Kidney (tissue), 13 donors: ENCODE measurements at regions not wholly inside any gene's neighbourhood (a gene's known extent, or its start where the extent isn't known, plus 50 kb on each side); places are given as distances from the start of the nearest gene placed in this dataset.

ENCODE experiments used
- DNase-seq, 5 donors: peaks; one replicate each; pipeline ENCODE4 v3.0.0-alpha.2; 2013 to 2020
- FAIRE-seq: peaks from 2 replicates; lab custom pipeline; 2012; peaks lifted over from hg19 to GRCh38; lab: Jason Lieb, UNC
- H3K27ac ChIP-seq, 2 donors: one replicate each; pipeline ENCODE4 v1.7.0; 2013; ENCODE audit warnings: low read depth in 2 of 2, low read length in 2 of 2, inconsistent platforms in 1 of 2
- H3K27me3 ChIP-seq: one replicate; pipeline ENCODE4 v1.7.1; 2013; ENCODE audit warnings: low read length, inconsistent platforms; ENCODE audit not compliant: control insufficient read depth, insufficient read depth
- H3K36me3 ChIP-seq, 3 donors: one replicate each; pipeline versions ENCODE4 v1.7.0 to v1.7.1; 2013; ENCODE audit warnings: low read length in 3 of 3, control low read depth in 1 of 3, inconsistent platforms in 1 of 3; ENCODE audit not compliant: insufficient read depth in 3 of 3, control insufficient read depth in 2 of 3
- H3K4me1 ChIP-seq, 3 donors: one replicate each; pipeline versions ENCODE4 v1.7.0 to v1.7.1; 2013; ENCODE audit warnings: low read length in 3 of 3, inconsistent platforms in 1 of 3, low read depth in 1 of 3; ENCODE audit not compliant: control insufficient read depth in 2 of 3, insufficient read depth in 2 of 3
- H3K4me3 ChIP-seq, 3 donors: one replicate each; pipeline versions ENCODE4 v1.7.0 to v1.8.1; 2013; ENCODE audit warnings: low read length in 3 of 3, control low read depth in 1 of 3, inconsistent platforms in 1 of 3
- H3K9ac ChIP-seq, 3 donors: one replicate each; pipeline versions ENCODE4 v1.7.0 to v1.7.1; 2013; ENCODE audit warnings: low read length in 3 of 3, control low read depth in 1 of 3, inconsistent platforms in 1 of 3
- H3K9me3 ChIP-seq, 3 donors: one replicate each; pipeline versions ENCODE4 v1.7.0 to v1.7.1; 2013; ENCODE audit warnings: low read length in 3 of 3, control low read depth in 1 of 3, inconsistent platforms in 1 of 3; ENCODE audit not compliant: control insufficient read depth in 2 of 3, insufficient read depth in 1 of 3
- intact Hi-C: fragments of 100-400 bp; cut with DNase I; formaldehyde crosslinking; loops from one replicate; pipeline ENCODE4 v1.11.1; 2022
- TF ChIP-seq, protein P1 (sequence below): IDR thresholded peaks from 3 replicates; pipeline ENCODE4 v1.5.1; 2012; ENCODE audit warnings: mild to moderate bottlenecking, moderate library complexity, borderline replicate concordance; ENCODE audit not compliant: insufficient read depth; ENCODE audit errors: extremely low read depth
- donor health status: control.
- donor health status: control.
- donor health status: control.
- donor health status: control.
- donor health status: control.
- donor health status: DM: yes; HTN: yes; CAD: no.
- donor health status: Normal renal cell carcinoma (clear cell type).

DNA sequence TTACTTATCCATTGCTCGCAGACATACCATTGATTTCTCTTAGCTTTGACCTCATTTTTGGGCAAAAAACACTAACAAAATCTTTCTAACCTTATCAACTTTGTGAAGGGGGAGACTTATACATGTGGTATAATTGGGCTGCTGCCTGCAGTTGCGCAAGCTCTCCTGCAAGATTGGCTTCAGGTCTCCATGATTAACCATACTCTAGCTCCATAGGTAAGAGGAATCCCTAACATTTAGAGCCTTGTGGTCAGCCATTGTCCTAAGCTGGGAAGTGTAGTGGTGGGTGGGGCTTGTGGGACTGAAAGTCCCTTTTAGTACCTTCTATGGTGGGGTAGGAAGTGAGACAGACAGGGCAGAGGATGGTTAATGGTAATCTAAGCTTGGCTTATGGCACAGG lies 179.6 kb upstream of the THRB start:
- no peak for DNase-seq
- Histone ChIP-seq H3K4me3 (no peak overlapping the region), H3K36me3 (no peaks in the 10 kb centered on the region), H3K27ac (no peak overlapping the region), H3K4me1 (no peaks in the 10 kb centered on the region), H3K9me3 (no peaks in the 10 kb centered on the region), H3K27me3 (no peaks in the 10 kb centered on the region), H3K9ac (no peak overlapping the region)
- intact Hi-C loops: no loop called here
- no peak for FAIRE-seq
- TF ChIP-seq, protein P1, sequence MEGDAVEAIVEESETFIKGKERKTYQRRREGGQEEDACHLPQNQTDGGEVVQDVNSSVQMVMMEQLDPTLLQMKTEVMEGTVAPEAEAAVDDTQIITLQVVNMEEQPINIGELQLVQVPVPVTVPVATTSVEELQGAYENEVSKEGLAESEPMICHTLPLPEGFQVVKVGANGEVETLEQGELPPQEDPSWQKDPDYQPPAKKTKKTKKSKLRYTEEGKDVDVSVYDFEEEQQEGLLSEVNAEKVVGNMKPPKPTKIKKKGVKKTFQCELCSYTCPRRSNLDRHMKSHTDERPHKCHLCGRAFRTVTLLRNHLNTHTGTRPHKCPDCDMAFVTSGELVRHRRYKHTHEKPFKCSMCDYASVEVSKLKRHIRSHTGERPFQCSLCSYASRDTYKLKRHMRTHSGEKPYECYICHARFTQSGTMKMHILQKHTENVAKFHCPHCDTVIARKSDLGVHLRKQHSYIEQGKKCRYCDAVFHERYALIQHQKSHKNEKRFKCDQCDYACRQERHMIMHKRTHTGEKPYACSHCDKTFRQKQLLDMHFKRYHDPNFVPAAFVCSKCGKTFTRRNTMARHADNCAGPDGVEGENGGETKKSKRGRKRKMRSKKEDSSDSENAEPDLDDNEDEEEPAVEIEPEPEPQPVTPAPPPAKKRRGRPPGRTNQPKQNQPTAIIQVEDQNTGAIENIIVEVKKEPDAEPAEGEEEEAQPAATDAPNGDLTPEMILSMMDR: no peak

DNA sequence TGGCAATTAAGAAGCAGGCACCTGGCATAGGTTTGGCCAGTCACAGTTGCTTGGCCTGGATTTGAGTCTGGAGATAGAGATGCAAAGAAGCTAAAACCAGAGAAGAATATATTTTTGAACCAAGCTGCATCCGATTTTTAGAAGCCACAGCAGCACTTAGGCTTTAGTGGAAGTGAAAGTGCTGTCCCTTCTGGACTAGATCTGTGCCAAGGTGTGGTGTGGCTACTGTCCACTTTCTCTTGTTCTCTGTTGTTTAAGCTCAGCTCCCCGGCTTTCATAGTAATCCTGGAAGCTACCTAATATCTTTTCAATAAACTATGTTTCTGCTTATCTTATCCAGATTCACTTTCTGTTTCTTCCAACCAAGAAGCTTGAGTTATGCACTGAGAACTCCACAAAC lies 183.4 kb upstream of the THRB start:
- H3K9me3 ChIP-seq: no peaks in the 10 kb centered on the region
- FAIRE-seq: no peak
- H3K27me3 ChIP-seq: no peaks in the 10 kb centered on the region
- H3K9ac ChIP-seq: no peak overlapping the region
- TF ChIP-seq, protein P1: no peak
- H3K27ac ChIP-seq: no peak overlapping the region
- H3K4me3 ChIP-seq: no peak overlapping the region
- no peak for DNase-seq
- intact Hi-C loops: no loop called here
- no peaks in the 10 kb centered on the region for H3K4me1 ChIP-seq
- no peaks in the 10 kb centered on the region for H3K36me3 ChIP-seq

DNA sequence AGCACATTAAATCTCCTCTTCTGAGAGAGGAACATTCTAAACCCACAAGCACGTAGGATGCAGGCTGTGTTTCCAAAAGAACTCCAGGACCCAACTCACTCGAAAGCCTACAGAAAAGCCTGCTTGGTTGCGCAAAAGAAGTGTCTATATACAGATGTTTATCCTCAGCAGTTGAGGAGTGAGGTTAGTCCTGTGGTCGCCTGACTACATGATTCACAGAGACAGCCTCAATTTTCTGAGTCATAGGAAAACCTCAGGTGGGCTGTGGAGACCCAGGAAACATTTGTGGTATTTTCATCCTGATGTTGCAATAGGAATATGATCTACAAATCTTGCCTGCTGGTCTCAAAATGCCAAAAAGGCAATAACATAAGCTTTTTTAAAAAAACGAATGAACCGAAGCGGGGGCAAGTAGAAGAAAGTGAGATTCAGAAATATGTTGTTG lies 183.8 kb upstream of the THRB start:
- H3K9me3 ChIP-seq: no peaks in the 10 kb centered on the region
- H3K4me1 ChIP-seq: no peaks in the 10 kb centered on the region
- no peaks in the 10 kb centered on the region for H3K36me3 ChIP-seq
- no peak for FAIRE-seq
- H3K4me3 ChIP-seq: no peak overlapping the region
- H3K9ac ChIP-seq: no peak overlapping the region
- intact Hi-C loops: no loop called here
- DNase-seq: no peak
- H3K27me3 ChIP-seq: no peaks in the 10 kb centered on the region
- TF ChIP-seq, protein P1: no peak
- H3K27ac ChIP-seq: no peak overlapping the region

DNA sequence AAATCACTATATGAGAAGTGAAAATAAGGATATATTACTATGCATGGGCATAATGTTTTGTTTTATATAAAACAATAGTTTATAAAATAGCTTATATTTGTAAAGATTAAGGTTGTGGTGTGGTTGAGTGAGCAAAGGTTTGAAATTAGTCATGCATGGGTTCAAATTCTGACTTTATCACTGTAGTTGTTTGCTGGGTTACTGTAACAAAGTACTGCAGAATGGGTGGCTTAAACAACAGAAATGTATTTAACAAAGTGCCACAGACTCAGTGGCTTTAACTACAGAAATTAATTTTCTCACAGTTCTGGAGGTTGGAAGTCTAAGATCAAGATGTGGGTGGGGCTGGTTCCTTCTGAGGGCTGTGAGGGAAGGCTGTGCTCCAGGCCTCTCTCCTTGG lies 184.8 kb upstream of the THRB start:
- intact Hi-C loops: no loop called here
- DNase-seq: no peak
- Histone ChIP-seq H3K27ac (no peak overlapping the region), H3K27me3 (no peaks in the 10 kb centered on the region), H3K36me3 (no peaks in the 10 kb centered on the region), H3K9ac (no peak overlapping the region), H3K4me3 (no peak overlapping the region), H3K9me3 (no peaks in the 10 kb centered on the region), H3K4me1 (no peaks in the 10 kb centered on the region)
- TF ChIP-seq, protein P1: no peak
- no peak for FAIRE-seq
